Mucosa of gallbladder (tissue), 1 donor: ENCODE measurements at regions not wholly inside any gene's neighbourhood (a gene's known extent, or its start where the extent isn't known, plus 50 kb on each side); places are given as distances from the start of the nearest gene placed in this dataset.
"Not testable (repeated sequence)": the region's sequence is repeated elsewhere in the genome, so short reads cannot be mapped to it uniquely, and the experiment has no call there.

Experiments
- DNase-seq: peaks from one replicate; pipeline ENCODE4 v3.0.0-alpha.2; 2020; ENCODE audit warnings: low spot score
- donor health status: DM: no; HTN: no; CAD: no.

DNA sequence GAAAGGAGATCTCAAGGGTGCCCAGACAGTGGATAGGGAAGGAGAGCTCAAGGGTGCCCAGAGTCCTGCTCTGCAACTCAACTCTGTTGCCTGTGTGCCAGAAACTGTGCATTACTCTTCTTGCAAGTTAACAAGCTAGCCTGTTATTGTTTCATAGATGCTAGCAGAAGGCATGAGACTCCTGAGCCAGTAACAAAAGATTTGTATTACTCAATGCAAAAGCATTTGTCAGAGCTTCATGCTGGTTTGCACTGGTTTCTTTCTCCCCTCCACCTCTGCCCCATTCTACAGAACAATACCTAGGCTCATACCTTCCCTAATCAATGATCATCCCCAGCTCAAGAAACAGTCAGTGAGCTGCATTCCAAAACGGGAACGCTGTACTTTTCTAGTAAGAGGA lies 124.5 kb upstream of the NEIL3 start:
- no peak for DNase-seq

GRCh38 chr4:177185579-177185978 lies 124.1 kb upstream of the NEIL3 start:
- no peak for DNase-seq

DNA sequence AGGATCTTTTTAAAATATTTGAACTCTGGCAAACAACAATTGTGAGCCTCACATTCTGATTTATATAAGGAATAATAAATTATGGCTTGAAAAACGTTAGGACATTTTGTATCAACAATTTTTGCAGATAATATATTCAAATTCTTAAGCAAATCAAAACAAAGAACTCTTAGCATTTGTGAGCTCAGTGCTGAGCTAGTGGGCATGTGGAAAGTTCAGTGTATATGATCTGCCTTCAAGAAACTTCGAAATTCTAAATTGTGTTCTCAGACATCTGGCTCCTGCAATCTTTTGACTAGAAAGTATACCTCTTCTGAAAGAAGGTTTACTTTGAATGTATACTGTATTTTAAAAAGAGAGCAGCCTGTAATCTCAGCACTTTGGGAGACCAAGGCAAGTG lies 122.3 kb upstream of the NEIL3 start:
- DNase-seq, result no peak

- DNase-seq, result no peak
Observed at GRCh38 chr4:177190995-177191580, 118.6 kb upstream of the NEIL3 start.

GRCh38 chr4:177191586-177191985 lies 118.1 kb upstream of the NEIL3 start:
- DNase-seq, result no peak

DNA sequence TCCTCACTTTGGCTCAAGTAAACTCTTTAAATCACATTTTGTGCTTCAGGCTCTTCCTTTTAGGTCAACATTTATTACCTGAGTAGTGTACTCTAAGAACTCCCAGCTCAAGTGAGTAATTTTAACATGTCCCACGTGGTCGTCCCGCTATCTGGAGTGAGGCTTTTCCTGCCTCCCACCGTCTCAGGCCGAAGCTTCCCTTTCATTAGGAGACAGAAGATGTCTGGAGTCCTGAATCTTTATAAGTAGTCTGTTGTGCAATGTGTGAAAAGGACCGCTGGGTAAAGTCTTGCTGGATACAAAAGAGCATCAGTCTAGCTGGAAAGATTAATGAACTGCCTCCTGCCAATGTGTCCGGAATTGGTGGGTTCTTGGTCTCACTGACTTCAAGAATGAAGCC lies 117.7 kb upstream of the NEIL3 start:
- DNase-seq, result no peak

GRCh38 chr4:177193024-177193715 lies 116.5 kb upstream of the NEIL3 start:
- DNase-seq, result not testable (repeated sequence)

DNA sequence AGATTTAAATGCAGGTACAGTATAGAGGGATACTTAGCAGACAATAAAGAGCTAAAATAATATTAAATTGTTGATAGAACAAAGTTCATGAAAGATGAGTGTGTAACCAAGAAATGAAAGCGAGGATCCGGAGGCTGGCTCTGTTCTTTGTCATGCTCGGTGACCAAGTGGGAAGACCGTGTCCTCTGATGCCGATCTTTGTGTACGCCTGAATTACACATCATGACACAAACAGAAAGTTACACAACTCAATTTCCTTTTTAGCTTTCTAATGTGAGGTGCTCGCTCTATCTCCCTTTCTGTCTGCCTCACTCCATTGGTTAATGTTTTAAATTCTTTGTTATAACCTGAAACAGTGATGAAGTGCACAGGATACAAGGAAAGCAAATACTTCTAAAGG lies 114.8 kb upstream of the NEIL3 start:
- no peak for DNase-seq

- no peak for DNase-seq
Observed at GRCh38 chr4:177196615-177197014, 113.1 kb upstream of the NEIL3 start.

DNA sequence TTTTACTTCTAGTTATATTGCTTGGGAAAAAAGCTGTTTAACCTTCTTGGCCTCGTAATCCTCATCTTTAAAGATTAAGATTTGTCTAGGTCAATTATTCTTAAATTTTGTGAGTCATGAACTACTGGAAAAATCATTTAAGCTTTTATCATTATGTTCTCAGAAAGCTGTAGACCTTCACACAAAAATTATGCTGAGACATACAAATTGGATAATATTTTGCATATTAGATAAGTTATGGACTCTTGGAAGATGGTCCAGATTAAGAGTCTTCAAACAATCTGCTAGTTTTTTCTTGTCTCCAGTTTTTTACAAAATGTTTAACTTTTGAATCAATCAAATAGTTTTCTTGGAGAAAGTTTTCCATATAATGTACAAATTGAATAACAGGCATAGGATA lies 108.1 kb upstream of the NEIL3 start:
- no peak for DNase-seq

DNA sequence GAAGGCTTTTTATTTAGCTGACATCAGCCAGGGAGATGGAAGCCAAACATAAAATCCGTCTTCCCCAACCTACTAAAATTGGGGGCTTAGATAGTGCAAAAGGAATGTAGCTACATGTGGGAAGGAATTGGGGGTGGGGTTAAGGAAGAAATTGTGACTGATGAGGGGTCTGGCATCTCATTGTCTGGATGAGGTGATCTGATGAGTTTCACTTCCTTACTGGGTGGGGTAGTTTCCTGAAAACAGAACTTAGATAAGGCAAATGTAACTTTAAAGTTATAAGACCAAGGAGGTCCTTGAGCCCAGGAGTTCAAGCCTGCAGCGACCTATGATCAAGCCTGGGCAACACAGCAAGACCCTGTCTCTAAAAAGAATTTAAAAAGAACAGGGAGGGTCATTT lies 105.5 kb upstream of the NEIL3 start:
- DNase-seq, result no peak

DNA sequence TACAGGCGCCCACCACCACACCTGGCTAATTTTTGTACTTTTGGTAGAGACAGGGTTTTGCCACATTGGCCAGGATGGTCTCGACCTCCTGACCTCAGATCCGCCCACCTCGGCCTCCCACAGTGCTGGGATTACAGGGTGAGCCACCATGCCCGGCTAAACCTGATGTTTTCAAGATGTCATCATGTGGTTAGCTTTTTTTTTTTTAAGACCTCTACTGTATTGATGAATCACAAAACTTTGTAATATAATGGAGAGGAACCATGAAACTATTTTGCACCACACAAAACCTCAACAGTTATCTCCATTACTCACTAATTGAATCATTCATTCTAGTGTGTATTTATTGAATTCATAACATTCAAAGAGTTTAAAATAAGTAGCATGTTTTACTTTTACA lies 94.7 kb upstream of the NEIL3 start:
- DNase-seq, result no peak

DNA sequence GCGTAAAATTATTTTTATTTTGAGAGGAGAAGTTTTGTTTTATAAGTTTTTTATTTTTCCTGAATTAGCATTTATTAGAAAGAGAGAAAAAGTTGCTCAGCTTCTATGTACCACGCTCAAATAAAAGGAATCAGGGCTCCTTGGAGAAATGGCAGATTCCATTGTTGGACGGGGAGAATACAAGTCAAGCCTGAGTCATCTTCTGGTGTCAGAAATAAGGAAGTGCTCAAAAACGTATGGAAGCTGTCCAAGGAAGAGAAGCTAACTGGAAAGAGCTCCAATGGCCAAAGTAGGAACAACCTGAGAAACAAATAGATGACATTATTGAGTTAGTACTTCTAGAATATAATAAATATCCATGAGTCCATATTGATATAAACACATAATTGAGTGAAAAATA lies 89.3 kb upstream of the NEIL3 start:
- DNase-seq, result no peak

DNA sequence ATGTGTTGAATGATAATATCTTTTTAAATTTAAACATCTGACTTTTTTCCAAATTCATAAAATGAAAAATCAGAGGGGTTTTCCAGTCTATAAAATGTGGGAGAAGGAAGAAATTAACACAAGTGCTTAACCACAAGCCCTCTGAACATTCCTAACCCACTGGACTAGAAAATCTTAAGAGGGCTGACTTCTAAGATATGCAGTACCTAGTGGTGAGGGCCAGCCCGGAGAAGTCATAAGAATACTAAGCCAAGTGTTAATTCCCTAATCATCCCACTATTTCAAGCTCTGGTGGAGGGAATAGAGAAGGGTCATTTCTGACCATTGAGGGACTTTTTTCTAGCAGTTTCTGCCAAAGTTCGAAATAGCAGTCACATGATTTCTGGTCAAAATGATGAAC lies 86.9 kb upstream of the NEIL3 start:
- DNase-seq, result no peak

DNA sequence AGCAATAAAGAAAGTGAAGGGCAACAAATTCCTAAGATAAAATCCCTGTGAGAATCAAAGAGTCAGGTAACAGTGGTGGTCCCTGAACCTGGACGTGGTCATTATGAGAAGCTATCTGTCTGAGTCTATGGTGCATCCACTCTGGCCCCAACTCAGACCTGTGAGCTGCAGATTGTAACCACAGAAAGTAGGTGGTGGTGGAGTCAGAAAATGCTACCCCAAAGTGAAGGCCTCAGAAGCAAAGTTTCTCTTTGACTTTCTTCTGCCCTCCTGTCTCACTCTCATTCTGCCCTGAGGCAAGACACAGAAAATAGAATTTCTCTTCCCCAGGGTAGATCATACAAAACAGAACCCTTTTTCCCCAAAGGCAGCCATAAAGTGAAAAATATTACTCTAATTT lies 84.1 kb upstream of the NEIL3 start:
- no peak for DNase-seq

DNA sequence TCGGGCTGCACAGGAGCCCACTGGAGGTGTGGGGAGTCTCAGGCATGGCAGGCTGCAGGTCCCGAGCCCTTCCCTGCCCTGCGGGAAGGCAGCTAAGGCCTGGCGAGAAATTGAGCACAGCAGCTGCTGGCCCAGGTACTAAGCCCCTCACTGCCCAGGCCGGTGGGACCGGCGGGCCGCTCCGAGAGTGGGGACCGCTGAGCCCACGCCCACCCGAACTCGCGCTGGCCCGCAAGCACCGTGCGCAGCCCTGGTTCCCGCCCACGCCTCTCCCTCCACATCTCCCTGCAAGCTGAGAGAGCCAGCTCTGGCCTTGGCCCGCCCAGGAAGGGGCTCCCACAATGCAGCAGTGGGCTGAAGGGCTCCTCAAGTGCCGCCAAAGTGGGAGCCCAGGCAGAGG lies 82.0 kb upstream of the NEIL3 start:
- DNase-seq, result no peak

DNA sequence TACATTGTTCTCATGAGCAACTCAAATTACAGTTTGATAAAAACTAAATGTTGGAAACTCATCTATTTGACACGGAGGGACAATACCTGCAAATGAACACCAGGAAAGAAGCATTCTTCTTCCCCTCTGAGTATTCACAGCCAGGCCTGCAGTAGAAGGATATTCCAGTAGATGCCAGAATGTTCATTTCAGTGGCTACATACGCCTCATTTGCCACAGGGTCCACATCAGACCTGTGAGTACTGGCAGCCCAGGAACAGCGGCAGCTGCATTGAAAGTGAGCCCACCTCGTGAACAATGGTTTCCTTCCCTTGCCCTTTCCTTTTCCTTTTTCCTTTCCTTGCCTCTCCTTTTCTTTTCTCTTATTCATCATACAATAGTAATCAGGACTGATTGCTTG lies 81.1 kb upstream of the NEIL3 start:
- DNase-seq, result no peak

GRCh38 chr4:177229331-177229730 lies 80.3 kb upstream of the NEIL3 start:
- no peak for DNase-seq

- no peak for DNase-seq
Observed at GRCh38 chr4:177232473-177232872, 77.2 kb upstream of the NEIL3 start.

GRCh38 chr4:177235026-177235425 lies 74.6 kb upstream of the NEIL3 start:
- DNase-seq, result no peak

- DNase-seq, result no peak
Observed at GRCh38 chr4:177236886-177237285, 72.8 kb upstream of the NEIL3 start.

GRCh38 chr4:177237291-177237690 lies 72.4 kb upstream of the NEIL3 start:
- DNase-seq, result no peak

DNA sequence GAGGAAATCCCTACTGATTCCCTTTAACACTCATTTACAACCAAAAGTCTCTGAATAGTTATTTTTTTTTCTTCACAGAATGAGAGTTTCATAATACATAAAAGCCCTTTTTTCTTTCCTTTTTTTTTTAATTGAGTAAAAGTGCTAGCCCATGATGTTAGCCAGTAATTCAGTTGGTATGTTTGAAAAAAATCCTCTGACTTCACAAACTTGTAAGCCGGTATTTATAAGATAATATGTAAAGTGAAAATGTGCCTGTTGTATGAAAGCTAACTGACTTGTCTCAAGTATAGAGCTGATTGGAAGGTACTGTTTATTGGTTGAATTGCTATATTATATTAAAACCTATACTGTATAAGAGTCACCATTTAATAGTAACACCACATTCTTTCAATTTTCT lies 70.2 kb upstream of the NEIL3 start:
- DNase-seq, result no peak

- DNase-seq, result no peak
Observed at GRCh38 chr4:177239878-177240277, 69.8 kb upstream of the NEIL3 start.
